Stimulated activated naive B cell treated with anti-CD40 and anti-IgM and Interleukin-4, amounts not matched to agents 10 μg/mL and 1 μg/mL and 100 μg/mL, for 72 hours (primary cell): ENCODE measurements at regions not wholly inside any gene's neighbourhood (a gene's known extent, or its start where the extent isn't known, plus 50 kb on each side); places are given as distances from the start of the nearest gene placed in this dataset.

Experiments used
- ATAC-seq, 2 donors: fragments of 150-1000 bp; cut with Tn5 transposase; replicated peaks; 2 replicates each; pipeline ENCODE4 v1.10.0; 2021; ENCODE audit warnings: moderate library complexity in 1 of 2
- DNase-seq: peaks from one replicate; pipeline ENCODE4 v3.0.0; 2021
- H3K27ac Mint-ChIP-seq: one replicate; pipeline ENCODE4 v1.8.0; 2022; ENCODE audit warnings: mild to moderate bottlenecking, mixed read lengths
- H3K27me3 Mint-ChIP-seq, 2 donors: one replicate each; pipeline ENCODE4 v1.8.0; 2022; ENCODE audit warnings: mixed read lengths in 2 of 2
- H3K36me3 Mint-ChIP-seq, 2 donors: one replicate each; pipeline ENCODE4 v1.8.0; 2022; ENCODE audit warnings: mixed read lengths in 2 of 2, mild to moderate bottlenecking in 1 of 2
- H3K4me1 Mint-ChIP-seq, 2 donors: one replicate each; pipeline ENCODE4 v1.8.0; 2022; ENCODE audit warnings: mixed read lengths in 2 of 2, mild to moderate bottlenecking in 1 of 2
- H3K4me3 Mint-ChIP-seq, 2 donors: one replicate each; pipeline ENCODE4 v1.8.0; 2022; ENCODE audit warnings: mild to moderate bottlenecking in 2 of 2, mixed read lengths in 2 of 2, moderate library complexity in 1 of 2
- H3K9me3 Mint-ChIP-seq, 2 donors: one replicate each; pipeline ENCODE4 v1.8.0; 2022; ENCODE audit warnings: mixed read lengths in 2 of 2, mild to moderate bottlenecking in 1 of 2

- H3K27me3 Mint-ChIP-seq, result peaks cover 8 to 17% of the 10 kb centered on the region in 2 donors
- peaks cover 18 to 30% of the 10 kb centered on the region in 2 donors for H3K4me1 Mint-ChIP-seq
- peak; percentile 77 to 89 for ATAC-seq
- H3K9me3 Mint-ChIP-seq, result peaks cover 0 to 3% of the 10 kb centered on the region in 2 donors
- no peak overlapping the region for H3K4me3 Mint-ChIP-seq
- DNase-seq, result no peak
- H3K27ac Mint-ChIP-seq, result no peak overlapping the region
- peaks cover 2 to 8% of the 10 kb centered on the region in 2 donors for H3K36me3 Mint-ChIP-seq
These were observed 50.8 kb upstream of the AOAH start for GRCh38 chr7:36775061-36775620.
